Trophoblast cell (in vitro differentiated cells and primary cell): ENCODE measurements at regions not wholly inside any gene's neighbourhood (a gene's known extent, or its start where the extent isn't known, plus 50 kb on each side); places are given as distances from the start of the nearest gene placed in this dataset.
A peak's percentile ranks its signal among the peaks of the same experiment; 100 is the strongest.

Source experiments
- DNase-seq, 2 donors: peaks; one replicate each; pipeline ENCODE4 v3.0.0-alpha.2; 2016
- H2AFZ ChIP-seq: 2 replicates; pipeline ENCODE4 v1.6.1; 2013; ENCODE audit warnings: low read length, moderate library complexity, mild to moderate bottlenecking; ENCODE audit not compliant: insufficient read depth, poor library complexity
- H2AK5ac ChIP-seq: 2 replicates; pipeline ENCODE4 v1.6.1; 2013; ENCODE audit warnings: mild to moderate bottlenecking, low read length
- H2BK120ac ChIP-seq: 2 replicates; pipeline ENCODE4 v1.6.1; 2013; ENCODE audit warnings: low read length, mild to moderate bottlenecking, moderate library complexity; ENCODE audit not compliant: insufficient read depth, poor library complexity
- H2BK12ac ChIP-seq: 2 replicates; pipeline ENCODE4 v1.6.1; 2013; ENCODE audit warnings: mild to moderate bottlenecking, low read length, moderate library complexity
- H2BK5ac ChIP-seq: 2 replicates; pipeline ENCODE4 v1.6.1; 2013; ENCODE audit warnings: low read length, low read depth, moderate library complexity, mild to moderate bottlenecking; ENCODE audit not compliant: poor library complexity
- H3K14ac ChIP-seq: 2 replicates; pipeline ENCODE4 v1.6.1; 2013; ENCODE audit warnings: mild to moderate bottlenecking, low read length
- H3K18ac ChIP-seq: 2 replicates; pipeline ENCODE4 v1.6.1; 2013; ENCODE audit warnings: mild to moderate bottlenecking, low read length
- H3K23ac ChIP-seq: 2 replicates; pipeline ENCODE4 v1.6.1; 2013; ENCODE audit warnings: low read length
- H3K27ac ChIP-seq: 2 replicates; pipeline ENCODE4 v1.5.1; 2013; ENCODE audit warnings: low read depth, mild to moderate bottlenecking, inconsistent platforms, low read length, moderate library complexity
- H3K27me3 ChIP-seq: 2 replicates; pipeline ENCODE4 v1.6.1; 2013; ENCODE audit warnings: inconsistent platforms, mild to moderate bottlenecking, low read length, moderate library complexity; ENCODE audit not compliant: insufficient read depth
- H3K36me3 ChIP-seq, 2 experiments: 1 replicate in 1 of 2; 2 replicates in 1 of 2; pipeline ENCODE4 v1.6.1; 2013; ENCODE audit warnings: low read length in 2 of 2, mild to moderate bottlenecking in 2 of 2, moderate library complexity in 1 of 2; ENCODE audit not compliant: insufficient read depth in 2 of 2, control insufficient read depth in 1 of 2
- H3K4ac ChIP-seq: 2 replicates; pipeline ENCODE4 v1.6.1; 2013; ENCODE audit warnings: low read depth, mild to moderate bottlenecking, low read length, moderate library complexity
- H3K4me1 ChIP-seq, 2 experiments: 1 replicate in 1 of 2; 2 replicates in 1 of 2; pipeline ENCODE4 v1.6.1; 2013; ENCODE audit warnings: low read length in 2 of 2, mild to moderate bottlenecking in 2 of 2, moderate library complexity in 1 of 2; ENCODE audit not compliant: insufficient read depth in 2 of 2, control insufficient read depth in 1 of 2
- H3K4me2 ChIP-seq: 2 replicates; pipeline ENCODE4 v1.6.1; 2013; ENCODE audit warnings: inconsistent platforms, mild to moderate bottlenecking, low read length, moderate library complexity
- H3K4me3 ChIP-seq: 2 replicates; pipeline ENCODE4 v1.5.1; 2013; ENCODE audit warnings: mild to moderate bottlenecking, low read depth, low read length, inconsistent platforms
- H3K79me1 ChIP-seq: one replicate; pipeline ENCODE4 v1.6.1; 2013; ENCODE audit warnings: low read length
- H3K79me2 ChIP-seq: 2 replicates; pipeline ENCODE4 v1.6.1; 2013; ENCODE audit warnings: low read length, mild to moderate bottlenecking; ENCODE audit not compliant: control insufficient read depth, insufficient read depth, poor library complexity
- H3K9ac ChIP-seq: 2 replicates; pipeline ENCODE4 v1.6.1; 2013; ENCODE audit warnings: mild to moderate bottlenecking, low read length
- H3K9me3 ChIP-seq: 2 replicates; pipeline ENCODE4 v1.6.1; 2013; ENCODE audit warnings: low read depth, mild to moderate bottlenecking, control low read depth, inconsistent platforms, low read length; ENCODE audit not compliant: insufficient read depth
- H4K12ac ChIP-seq: 2 replicates; pipeline ENCODE4 v1.6.1; 2013; ENCODE audit warnings: low read depth, mild to moderate bottlenecking, low read length, moderate library complexity
- H4K8ac ChIP-seq: 2 replicates; pipeline ENCODE4 v1.6.1; 2013; ENCODE audit warnings: low read depth, mild to moderate bottlenecking, low read length, moderate library complexity
- H4K91ac ChIP-seq: one replicate; pipeline ENCODE4 v1.6.1; 2013; ENCODE audit warnings: low read depth, mild to moderate bottlenecking, low read length, moderate library complexity
- WGBS: extraction: QIAGEN DNeasy Blood & Tissue Kit; methylation state at CpG from one replicate; pipeline ENCODE4 v1.1.7; 2013; ENCODE audit warnings: missing lambda C conversion rate; ENCODE audit not compliant: insufficient read length, insufficient coverage; ENCODE audit errors: extremely low coverage; 5-methylcytosine and 5-hydroxymethylcytosine counted together

- Histone ChIP-seq H4K91ac (no peak overlapping the region), H2BK12ac (no peak overlapping the region), H2AFZ (no peak overlapping the region), H4K12ac (no peak overlapping the region), H3K4me3 (no peak overlapping the region), H3K9me3 (peaks cover 1% of the 10 kb centered on the region), H3K4ac (no peak overlapping the region), H3K4me2 (no peak overlapping the region), H3K9ac (no peak overlapping the region), H3K4me1 (peaks cover 18 to 24% of the 10 kb centered on the region in 2 experiments), H2AK5ac (no peak overlapping the region), H3K79me2 (no peaks in the 10 kb centered on the region), H3K27me3 (no peaks in the 10 kb centered on the region), H3K23ac (no peak overlapping the region), H2BK120ac (no peak overlapping the region), H2BK5ac (no peak overlapping the region), H3K36me3 (no peaks in the 10 kb centered on the region), H3K79me1 (no peaks in the 10 kb centered on the region), H3K18ac (no peak overlapping the region), H3K27ac (peak overlapping the region; percentile 19), H3K14ac (no peak overlapping the region), H4K8ac (no peak overlapping the region)
- WGBS = no CpG with 5 or more reads among the region's 14 CpGs
- peak; percentile 91 to 96 for DNase-seq
These were observed 256.5 kb downstream of the SHQ1 start for GRCh38 chr3:72591522-72592421.

- Histone ChIP-seq H4K12ac (no peak overlapping the region), H3K4me1 (peaks cover 15 to 18% of the 10 kb centered on the region in 2 experiments), H3K9ac (no peak overlapping the region), H3K9me3 (peaks cover 1% of the 10 kb centered on the region), H2BK12ac (peak overlapping the region; percentile 23), H3K4ac (no peak overlapping the region), H2AFZ (no peak overlapping the region), H3K79me1 (no peaks in the 10 kb centered on the region), H4K8ac (no peak overlapping the region), H3K4me3 (no peak overlapping the region), H3K18ac (no peak overlapping the region), H3K36me3 (no peaks in the 10 kb centered on the region), H2AK5ac (no peak overlapping the region), H3K27me3 (no peaks in the 10 kb centered on the region), H3K4me2 (no peak overlapping the region), H3K14ac (no peak overlapping the region), H2BK120ac (no peak overlapping the region), H3K23ac (no peak overlapping the region), H4K91ac (no peak overlapping the region), H2BK5ac (no peak overlapping the region), H3K79me2 (no peaks in the 10 kb centered on the region), H3K27ac (peak overlapping the region; percentile 16)
- no peak for DNase-seq
- no CpG with 5 or more reads among the region's 12 CpGs for WGBS
These were observed 257.5 kb downstream of the SHQ1 start for GRCh38 chr3:72590732-72591221.

DNA sequence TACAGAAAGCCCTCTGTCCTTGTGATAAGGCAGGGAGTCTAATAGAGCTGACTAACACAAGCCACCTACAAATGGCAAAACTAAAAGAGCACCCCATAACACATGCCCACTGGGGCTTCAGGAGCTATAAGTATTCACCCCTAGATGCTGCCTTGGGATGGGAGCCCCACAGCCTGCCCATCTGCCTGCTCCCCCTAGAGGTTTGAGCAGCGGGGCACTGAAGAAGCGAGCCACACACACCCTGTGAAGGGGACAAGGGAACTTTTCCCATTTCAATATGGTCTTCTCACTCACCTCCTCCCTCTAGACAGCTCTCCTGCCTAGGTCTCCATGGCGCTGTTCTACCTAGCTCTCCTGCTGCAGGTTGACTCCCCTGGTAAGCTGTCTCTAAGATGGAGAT lies 261.0 kb downstream of the SHQ1 start:
- Histone ChIP-seq H3K27ac (no peak overlapping the region), H3K23ac (no peak overlapping the region), H3K36me3 (no peaks in the 10 kb centered on the region), H4K91ac (no peak overlapping the region), H3K9ac (no peak overlapping the region), H4K8ac (no peak overlapping the region), H3K27me3 (no peaks in the 10 kb centered on the region), H2BK120ac (no peak overlapping the region), H2BK12ac (no peak overlapping the region), H3K79me1 (no peaks in the 10 kb centered on the region), H3K4ac (no peak overlapping the region), H4K12ac (no peak overlapping the region), H3K9me3 (peaks cover 1% of the 10 kb centered on the region), H3K14ac (no peak overlapping the region), H2AK5ac (no peak overlapping the region), H2BK5ac (no peak overlapping the region), H3K4me3 (no peak overlapping the region), H3K18ac (no peak overlapping the region), H3K79me2 (no peaks in the 10 kb centered on the region), H2AFZ (no peak overlapping the region), H3K4me1 (peaks cover 9 to 10% of the 10 kb centered on the region in 2 experiments), H3K4me2 (no peak overlapping the region)
- DNase-seq = no peak
- WGBS = no CpG with 5 or more reads among the region's 3 CpGs

DNA sequence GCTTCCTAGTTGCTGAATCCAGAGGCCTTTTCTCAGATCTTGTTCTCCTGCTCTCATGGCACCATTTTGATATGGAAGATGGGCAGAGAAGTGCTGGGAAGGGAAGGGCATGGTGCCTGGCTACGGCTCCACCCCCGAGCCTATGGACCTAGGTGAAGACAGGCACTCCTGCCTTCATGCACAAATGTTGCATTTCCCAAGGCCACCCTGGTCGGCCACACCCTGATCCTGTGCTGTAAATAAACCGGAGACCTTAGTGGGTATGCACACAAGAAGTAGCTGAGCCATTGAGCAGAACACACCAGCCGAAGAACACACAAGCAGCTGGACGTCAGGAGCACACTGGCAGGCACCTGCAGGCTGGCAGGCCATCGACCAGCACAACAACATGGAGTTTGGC lies 261.6 kb downstream of the SHQ1 start:
- no CpG with 5 or more reads among the region's 7 CpGs for WGBS
- Histone ChIP-seq H3K27me3 (no peaks in the 10 kb centered on the region), H3K18ac (no peak overlapping the region), H2AK5ac (no peak overlapping the region), H3K79me2 (no peaks in the 10 kb centered on the region), H4K91ac (no peak overlapping the region), H3K9me3 (peaks cover 1% of the 10 kb centered on the region), H3K14ac (no peak overlapping the region), H3K4me1 (peaks cover 8 to 9% of the 10 kb centered on the region in 2 experiments), H3K4me2 (no peak overlapping the region), H3K36me3 (no peaks in the 10 kb centered on the region), H2AFZ (no peak overlapping the region), H2BK120ac (no peak overlapping the region), H4K8ac (no peak overlapping the region), H3K4ac (no peak overlapping the region), H3K27ac (no peak overlapping the region), H3K23ac (no peak overlapping the region), H3K9ac (no peak overlapping the region), H2BK5ac (no peak overlapping the region), H3K79me1 (no peaks in the 10 kb centered on the region), H2BK12ac (no peak overlapping the region), H3K4me3 (no peak overlapping the region), H4K12ac (no peak overlapping the region)
- no peak for DNase-seq
